ENCODE measurements at regions not wholly inside any gene's neighbourhood (a gene's known extent, or its start where the extent isn't known, plus 50 kb on each side); places are given as distances from the start of the nearest gene placed in this dataset.
"Not testable (repeated sequence)": the region's sequence is repeated elsewhere in the genome, so short reads cannot be mapped to it uniquely, and the experiment has no call there.

DNA sequence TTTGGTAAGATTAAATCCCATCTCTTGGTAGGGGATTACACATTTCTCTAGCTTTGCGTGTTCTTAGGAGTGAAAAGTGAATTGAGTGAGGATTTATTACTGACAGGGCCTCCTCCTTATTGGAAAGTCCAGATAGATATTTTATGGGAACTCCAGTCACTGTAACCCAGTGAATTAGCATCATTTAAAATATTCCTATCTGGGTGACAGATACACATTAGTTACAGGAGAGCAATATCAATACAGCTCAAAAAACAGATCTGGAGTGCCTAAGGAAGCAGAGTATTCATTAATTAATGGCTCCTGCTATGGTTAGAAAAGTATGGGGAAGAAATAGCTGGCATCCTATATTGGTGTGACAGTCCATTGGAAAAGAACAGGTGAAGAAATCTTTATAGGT is 248.2 kb downstream of the SLITRK6 start:
- no peak for DNase-seq (ENCODE audit: extremely low spot score)
- ChIA-PET CTCF (no interaction called here), POLR2A (no interaction called here)
- TF ChIP-seq, protein P1, sequence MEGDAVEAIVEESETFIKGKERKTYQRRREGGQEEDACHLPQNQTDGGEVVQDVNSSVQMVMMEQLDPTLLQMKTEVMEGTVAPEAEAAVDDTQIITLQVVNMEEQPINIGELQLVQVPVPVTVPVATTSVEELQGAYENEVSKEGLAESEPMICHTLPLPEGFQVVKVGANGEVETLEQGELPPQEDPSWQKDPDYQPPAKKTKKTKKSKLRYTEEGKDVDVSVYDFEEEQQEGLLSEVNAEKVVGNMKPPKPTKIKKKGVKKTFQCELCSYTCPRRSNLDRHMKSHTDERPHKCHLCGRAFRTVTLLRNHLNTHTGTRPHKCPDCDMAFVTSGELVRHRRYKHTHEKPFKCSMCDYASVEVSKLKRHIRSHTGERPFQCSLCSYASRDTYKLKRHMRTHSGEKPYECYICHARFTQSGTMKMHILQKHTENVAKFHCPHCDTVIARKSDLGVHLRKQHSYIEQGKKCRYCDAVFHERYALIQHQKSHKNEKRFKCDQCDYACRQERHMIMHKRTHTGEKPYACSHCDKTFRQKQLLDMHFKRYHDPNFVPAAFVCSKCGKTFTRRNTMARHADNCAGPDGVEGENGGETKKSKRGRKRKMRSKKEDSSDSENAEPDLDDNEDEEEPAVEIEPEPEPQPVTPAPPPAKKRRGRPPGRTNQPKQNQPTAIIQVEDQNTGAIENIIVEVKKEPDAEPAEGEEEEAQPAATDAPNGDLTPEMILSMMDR (IDR thresholded peaks at IDR 0.05; ENCODE audit: control extremely low read depth, extremely low read depth, low read depth, missing control alignments) = no peak

- TF ChIP-seq, protein P1 (IDR thresholded peaks at IDR 0.05; ENCODE audit: control extremely low read depth, extremely low read depth, low read depth, missing control alignments) = no peak
- ChIA-PET CTCF (no interaction called here), POLR2A (no interaction called here)
- no peak for DNase-seq (ENCODE audit: extremely low spot score)
These were observed 249.4 kb downstream of the SLITRK6 start for GRCh38 chr13:85549819-85550218.

GRCh38 chr13:85548845-85549244 is 250.4 kb downstream of the SLITRK6 start:
- POLR2A ChIA-PET; DNase-seq (ENCODE audit: extremely low spot score): not testable (repeated sequence)
- CTCF ChIA-PET = interaction anchor here (1.4 kb wide), 1 partner anchor 11 kb away, joined by 3 read pairs; no protein-coding TSS in a partner anchor

DNA sequence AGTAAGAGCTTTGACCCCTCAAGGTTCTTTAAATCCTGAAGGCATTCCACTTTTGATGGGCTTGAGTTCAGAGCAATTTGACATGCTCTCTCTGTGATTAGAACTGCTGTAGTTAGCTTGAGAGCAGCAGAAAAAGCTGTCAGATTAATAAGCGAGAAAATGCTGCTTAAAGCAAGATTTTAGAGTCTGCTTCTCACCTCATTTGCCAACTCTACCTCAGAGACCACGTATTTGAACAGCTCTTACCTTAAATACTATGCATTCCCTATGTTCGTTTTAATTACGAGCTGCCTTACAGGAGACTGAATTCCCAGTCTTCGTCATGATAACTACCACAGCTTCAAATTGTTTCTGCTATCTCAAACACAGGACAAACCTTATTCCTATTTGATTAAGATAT is 253.4 kb downstream of the SLITRK6 start:
- ChIA-PET CTCF (no interaction called here), POLR2A (no interaction called here)
- DNase-seq (ENCODE audit: extremely low spot score) = no peak
- TF ChIP-seq, protein P1 (IDR thresholded peaks at IDR 0.05; ENCODE audit: control extremely low read depth, extremely low read depth, low read depth, missing control alignments) = no peak

DNA sequence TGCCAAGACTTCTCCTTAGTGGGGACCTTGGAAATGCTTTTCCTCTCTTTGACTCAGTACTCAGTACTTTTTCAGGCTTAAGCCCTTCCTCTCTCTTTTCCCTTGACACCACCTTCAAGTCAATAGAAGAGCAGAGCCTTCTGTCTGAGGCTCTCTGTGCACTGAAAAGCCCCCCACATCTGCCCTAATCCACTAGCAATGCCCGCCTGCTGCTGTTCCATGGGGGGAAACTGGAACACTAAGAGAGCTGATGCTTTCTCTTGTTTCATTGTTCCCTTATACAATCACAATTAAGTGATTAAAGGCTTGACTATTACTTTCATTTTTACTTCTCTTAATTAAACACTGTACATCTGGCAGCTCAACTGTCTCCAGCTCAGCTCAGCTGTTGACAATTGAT is 254.5 kb downstream of the SLITRK6 start:
- ChIA-PET CTCF (no interaction called here), POLR2A (no interaction called here)
- DNase-seq (ENCODE audit: extremely low spot score) = no peak
- TF ChIP-seq, protein P1 (IDR thresholded peaks at IDR 0.05; ENCODE audit: control extremely low read depth, extremely low read depth, low read depth, missing control alignments) = no peak

DNA sequence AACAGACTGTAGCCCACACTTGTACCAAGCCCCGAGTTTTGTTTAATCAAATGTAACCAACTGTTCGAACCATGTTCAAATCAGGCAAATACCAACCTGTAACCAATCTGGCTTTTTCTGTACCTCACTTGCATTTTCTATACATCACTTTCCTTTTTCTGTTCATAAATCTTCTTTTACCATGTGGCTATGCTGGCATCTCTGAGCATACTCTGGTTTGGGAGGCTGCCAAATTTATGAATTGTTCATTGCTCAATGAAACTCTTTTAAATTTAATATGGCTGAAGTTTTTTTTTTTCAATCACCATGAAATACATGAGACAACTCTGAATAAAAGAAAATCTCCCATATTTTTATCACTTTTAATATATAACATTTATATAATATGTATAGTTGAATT is 256.1 kb downstream of the SLITRK6 start:
- no peak for DNase-seq (ENCODE audit: extremely low spot score)
- TF ChIP-seq, protein P1 (IDR thresholded peaks at IDR 0.05; ENCODE audit: control extremely low read depth, extremely low read depth, low read depth, missing control alignments) = no peak
- POLR2A ChIA-PET = no interaction called here
- CTCF ChIA-PET = no interaction called here

GRCh38 chr13:85541476-85541875 is 257.7 kb downstream of the SLITRK6 start:
- TF ChIP-seq, protein P1 (IDR thresholded peaks at IDR 0.05; ENCODE audit: control extremely low read depth, extremely low read depth, low read depth, missing control alignments) = no peak
- no peak for DNase-seq (ENCODE audit: extremely low spot score)
- ChIA-PET POLR2A (no interaction called here), CTCF (no interaction called here)

All from GM10248 (cell line).